ENCODE measurements at regions not wholly inside any gene's neighbourhood (a gene's known extent, or its start where the extent isn't known, plus 50 kb on each side); places are given as distances from the start of the nearest gene placed in this dataset.

- Histone ChIP-seq H3K9me3 (ENCODE audit: control insufficient read depth, insufficient read depth, low read depth, low read length) (no peaks in the 10 kb centered on the region), H3K4me1 (ENCODE audit: control insufficient read depth, insufficient read depth, low read length) (no peaks in the 10 kb centered on the region), H3K36me3 (ENCODE audit: control insufficient read depth in 2 of 2, insufficient read depth in 1 of 2, low read length in 2 of 2) (no peaks in the 10 kb centered on the region), H3K4me3 (ENCODE audit: low read depth, low read length) (no peak overlapping the region), H3K27ac (ENCODE audit: extremely low read depth, low read depth, low read length) (no peak overlapping the region)
- TF ChIP-seq ZNF747 (tag by site-specific recombination; IDR thresholded peaks at IDR 0.05): no peak
- no peak for TF ChIP-seq KLF1 (tag by site-specific recombination; IDR thresholded peaks at IDR 0.05)
- TF ChIP-seq SETDB1 (IDR thresholded peaks at IDR 0.05; ENCODE audit: insufficient read length, low read length): no peak
- no peak for TF ChIP-seq ZNF621 (tag by site-specific recombination; IDR thresholded peaks at IDR 0.05)
- no peak for TF ChIP-seq ZNF10 (tag by site-specific recombination; IDR thresholded peaks at IDR 0.05)
- TF ChIP-seq ZNF473 (tag by site-specific recombination; IDR thresholded peaks at IDR 0.05): no peak
- CTCF ChIA-PET: no interaction called here
- POLR2A ChIA-PET: no interaction called here
These were observed 75.7 kb upstream of the BRD7 start for GRCh38 chr16:50444526-50444925.

GRCh38 chr16:50442221-50442620 lies 73.4 kb upstream of the BRD7 start:
- Histone ChIP-seq H3K9me3 (ENCODE audit: control insufficient read depth, insufficient read depth, low read depth, low read length) (no peaks in the 10 kb centered on the region), H3K4me3 (ENCODE audit: low read depth, low read length) (no peak overlapping the region), H3K36me3 (ENCODE audit: control insufficient read depth in 2 of 2, insufficient read depth in 1 of 2, low read length in 2 of 2) (no peaks in the 10 kb centered on the region), H3K27ac (ENCODE audit: extremely low read depth, low read depth, low read length) (no peak overlapping the region), H3K4me1 (ENCODE audit: control insufficient read depth, insufficient read depth, low read length) (no peaks in the 10 kb centered on the region)
- POLR2A ChIA-PET: no interaction called here
- TF ChIP-seq ZNF266 (tag by site-specific recombination; IDR thresholded peaks at IDR 0.05; ENCODE audit: low read depth) (no peak), ZNF133 (tag by site-specific recombination; IDR thresholded peaks at IDR 0.05) (no peak), ZNF639 (tag by site-specific recombination; IDR thresholded peaks at IDR 0.05) (no peak), ZNF473 (tag by site-specific recombination; IDR thresholded peaks at IDR 0.05) (no peak), ZNF132 (tag by site-specific recombination; IDR thresholded peaks at IDR 0.05; ENCODE audit: borderline replicate concordance) (no peak), ZNF292 (tag by site-specific recombination; IDR thresholded peaks at IDR 0.05; ENCODE audit: borderline replicate concordance, low read depth) (no peak), ZNF610 (tag by site-specific recombination; IDR thresholded peaks at IDR 0.05; ENCODE audit: borderline replicate concordance) (no peak), YY2 (tag by site-specific recombination; IDR thresholded peaks at IDR 0.05) (no peak), SCRT2 (tag by site-specific recombination; IDR thresholded peaks at IDR 0.05) (no peak), ZNF169 (tag by site-specific recombination; IDR thresholded peaks at IDR 0.05) (no peak), ZNF654 (tag by site-specific recombination; IDR thresholded peaks at IDR 0.05; ENCODE audit: low read depth) (no peak), BCL6B (tag by site-specific recombination; IDR thresholded peaks at IDR 0.05) (no peak), ZSCAN16 (tag by site-specific recombination; IDR thresholded peaks at IDR 0.05) (no peak), ZNF324 (tag by site-specific recombination; IDR thresholded peaks at IDR 0.05) (no peak), REPIN1 (tag by site-specific recombination; IDR thresholded peaks at IDR 0.05; ENCODE audit: low read depth) (no peak)
- TF ChIP-seq, protein P1, sequence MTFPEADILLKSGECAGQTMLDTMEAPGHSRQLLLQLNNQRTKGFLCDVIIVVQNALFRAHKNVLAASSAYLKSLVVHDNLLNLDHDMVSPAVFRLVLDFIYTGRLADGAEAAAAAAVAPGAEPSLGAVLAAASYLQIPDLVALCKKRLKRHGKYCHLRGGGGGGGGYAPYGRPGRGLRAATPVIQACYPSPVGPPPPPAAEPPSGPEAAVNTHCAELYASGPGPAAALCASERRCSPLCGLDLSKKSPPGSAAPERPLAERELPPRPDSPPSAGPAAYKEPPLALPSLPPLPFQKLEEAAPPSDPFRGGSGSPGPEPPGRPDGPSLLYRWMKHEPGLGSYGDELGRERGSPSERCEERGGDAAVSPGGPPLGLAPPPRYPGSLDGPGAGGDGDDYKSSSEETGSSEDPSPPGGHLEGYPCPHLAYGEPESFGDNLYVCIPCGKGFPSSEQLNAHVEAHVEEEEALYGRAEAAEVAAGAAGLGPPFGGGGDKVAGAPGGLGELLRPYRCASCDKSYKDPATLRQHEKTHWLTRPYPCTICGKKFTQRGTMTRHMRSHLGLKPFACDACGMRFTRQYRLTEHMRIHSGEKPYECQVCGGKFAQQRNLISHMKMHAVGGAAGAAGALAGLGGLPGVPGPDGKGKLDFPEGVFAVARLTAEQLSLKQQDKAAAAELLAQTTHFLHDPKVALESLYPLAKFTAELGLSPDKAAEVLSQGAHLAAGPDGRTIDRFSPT (tag by site-specific recombination; IDR thresholded peaks at IDR 0.05): no peak
- TF ChIP-seq, protein P2, sequence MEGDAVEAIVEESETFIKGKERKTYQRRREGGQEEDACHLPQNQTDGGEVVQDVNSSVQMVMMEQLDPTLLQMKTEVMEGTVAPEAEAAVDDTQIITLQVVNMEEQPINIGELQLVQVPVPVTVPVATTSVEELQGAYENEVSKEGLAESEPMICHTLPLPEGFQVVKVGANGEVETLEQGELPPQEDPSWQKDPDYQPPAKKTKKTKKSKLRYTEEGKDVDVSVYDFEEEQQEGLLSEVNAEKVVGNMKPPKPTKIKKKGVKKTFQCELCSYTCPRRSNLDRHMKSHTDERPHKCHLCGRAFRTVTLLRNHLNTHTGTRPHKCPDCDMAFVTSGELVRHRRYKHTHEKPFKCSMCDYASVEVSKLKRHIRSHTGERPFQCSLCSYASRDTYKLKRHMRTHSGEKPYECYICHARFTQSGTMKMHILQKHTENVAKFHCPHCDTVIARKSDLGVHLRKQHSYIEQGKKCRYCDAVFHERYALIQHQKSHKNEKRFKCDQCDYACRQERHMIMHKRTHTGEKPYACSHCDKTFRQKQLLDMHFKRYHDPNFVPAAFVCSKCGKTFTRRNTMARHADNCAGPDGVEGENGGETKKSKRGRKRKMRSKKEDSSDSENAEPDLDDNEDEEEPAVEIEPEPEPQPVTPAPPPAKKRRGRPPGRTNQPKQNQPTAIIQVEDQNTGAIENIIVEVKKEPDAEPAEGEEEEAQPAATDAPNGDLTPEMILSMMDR (tag by site-specific recombination; IDR thresholded peaks at IDR 0.05): no peak
- TF ChIP-seq, protein P3, sequence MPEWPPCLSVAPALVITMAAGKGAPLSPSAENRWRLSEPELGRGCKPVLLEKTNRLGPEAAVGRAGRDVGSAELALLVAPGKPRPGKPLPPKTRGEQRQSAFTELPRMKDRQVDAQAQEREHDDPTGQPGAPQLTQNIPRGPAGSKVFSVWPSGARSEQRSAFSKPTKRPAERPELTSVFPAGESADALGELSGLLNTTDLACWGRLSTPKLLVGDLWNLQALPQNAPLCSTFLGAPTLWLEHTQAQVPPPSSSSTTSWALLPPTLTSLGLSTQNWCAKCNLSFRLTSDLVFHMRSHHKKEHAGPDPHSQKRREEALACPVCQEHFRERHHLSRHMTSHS (tag by site-specific recombination; IDR thresholded peaks at IDR 0.05): no peak
- CTCF ChIA-PET: no interaction called here

Data from HEK293 (cell line).